Fibroblast of the aortic adventitia (primary cell): ENCODE measurements at regions not wholly inside any gene's neighbourhood (a gene's known extent, or its start where the extent isn't known, plus 50 kb on each side); places are given as distances from the start of the nearest gene placed in this dataset.

Experiments
- DNase-seq: peaks from one replicate; pipeline ENCODE4 v3.0.0-alpha.2; 2010; ENCODE audit warnings: low read depth
- H3K4me3 ChIP-seq: 2 replicates; pipeline ENCODE4 v1.5.1; 2011; ENCODE audit warnings: low read depth, mild to moderate bottlenecking, control low read depth, low read length, moderate library complexity
- TF ChIP-seq, protein P1 (sequence below): IDR thresholded peaks from 2 replicates; pipeline ENCODE4 v1.5.1; 2011; ENCODE audit warnings: mild to moderate bottlenecking, low read length, control low read depth, inconsistent platforms; ENCODE audit not compliant: insufficient read depth

DNA sequence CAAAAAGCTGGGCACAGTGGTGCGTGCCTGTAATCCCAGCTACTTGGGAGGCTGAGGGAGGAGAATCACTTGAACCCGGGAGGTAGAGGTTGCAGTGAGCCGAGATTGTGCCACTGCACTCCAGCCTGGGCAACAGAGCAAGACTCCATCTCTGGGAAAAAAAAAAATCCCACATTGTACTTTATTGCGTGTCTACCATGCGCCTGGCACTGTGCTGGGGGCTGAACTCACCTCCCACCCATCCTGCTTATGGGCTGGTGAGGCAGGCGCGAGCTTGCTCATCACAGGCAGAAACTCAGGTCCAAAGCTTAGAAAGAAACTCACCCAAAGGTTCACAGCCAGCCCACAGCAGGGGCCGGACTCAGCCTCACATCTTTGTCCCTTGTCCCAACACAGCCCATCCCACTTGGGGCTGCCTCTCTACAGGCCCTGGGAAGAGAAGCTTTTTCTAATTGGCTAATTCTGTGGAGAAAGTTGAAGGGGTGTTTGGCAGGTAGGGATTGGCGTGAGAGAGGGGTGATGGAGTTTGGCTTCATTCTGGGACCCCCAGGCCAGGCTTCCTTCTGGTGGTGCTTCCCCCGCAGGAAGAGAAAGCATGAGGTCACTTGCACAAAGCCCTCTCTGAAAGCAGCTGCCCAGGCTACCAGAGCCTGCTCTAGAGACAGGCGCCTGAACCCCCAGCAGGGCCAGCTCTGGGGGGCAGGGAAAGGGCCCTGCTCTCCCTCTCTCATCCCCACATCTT, 122.6 kb upstream of the SMAD3 start:
- H3K4me3 ChIP-seq: no peak overlapping the region
- TF ChIP-seq, protein P1, sequence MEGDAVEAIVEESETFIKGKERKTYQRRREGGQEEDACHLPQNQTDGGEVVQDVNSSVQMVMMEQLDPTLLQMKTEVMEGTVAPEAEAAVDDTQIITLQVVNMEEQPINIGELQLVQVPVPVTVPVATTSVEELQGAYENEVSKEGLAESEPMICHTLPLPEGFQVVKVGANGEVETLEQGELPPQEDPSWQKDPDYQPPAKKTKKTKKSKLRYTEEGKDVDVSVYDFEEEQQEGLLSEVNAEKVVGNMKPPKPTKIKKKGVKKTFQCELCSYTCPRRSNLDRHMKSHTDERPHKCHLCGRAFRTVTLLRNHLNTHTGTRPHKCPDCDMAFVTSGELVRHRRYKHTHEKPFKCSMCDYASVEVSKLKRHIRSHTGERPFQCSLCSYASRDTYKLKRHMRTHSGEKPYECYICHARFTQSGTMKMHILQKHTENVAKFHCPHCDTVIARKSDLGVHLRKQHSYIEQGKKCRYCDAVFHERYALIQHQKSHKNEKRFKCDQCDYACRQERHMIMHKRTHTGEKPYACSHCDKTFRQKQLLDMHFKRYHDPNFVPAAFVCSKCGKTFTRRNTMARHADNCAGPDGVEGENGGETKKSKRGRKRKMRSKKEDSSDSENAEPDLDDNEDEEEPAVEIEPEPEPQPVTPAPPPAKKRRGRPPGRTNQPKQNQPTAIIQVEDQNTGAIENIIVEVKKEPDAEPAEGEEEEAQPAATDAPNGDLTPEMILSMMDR: no peak
- no peak for DNase-seq

DNA sequence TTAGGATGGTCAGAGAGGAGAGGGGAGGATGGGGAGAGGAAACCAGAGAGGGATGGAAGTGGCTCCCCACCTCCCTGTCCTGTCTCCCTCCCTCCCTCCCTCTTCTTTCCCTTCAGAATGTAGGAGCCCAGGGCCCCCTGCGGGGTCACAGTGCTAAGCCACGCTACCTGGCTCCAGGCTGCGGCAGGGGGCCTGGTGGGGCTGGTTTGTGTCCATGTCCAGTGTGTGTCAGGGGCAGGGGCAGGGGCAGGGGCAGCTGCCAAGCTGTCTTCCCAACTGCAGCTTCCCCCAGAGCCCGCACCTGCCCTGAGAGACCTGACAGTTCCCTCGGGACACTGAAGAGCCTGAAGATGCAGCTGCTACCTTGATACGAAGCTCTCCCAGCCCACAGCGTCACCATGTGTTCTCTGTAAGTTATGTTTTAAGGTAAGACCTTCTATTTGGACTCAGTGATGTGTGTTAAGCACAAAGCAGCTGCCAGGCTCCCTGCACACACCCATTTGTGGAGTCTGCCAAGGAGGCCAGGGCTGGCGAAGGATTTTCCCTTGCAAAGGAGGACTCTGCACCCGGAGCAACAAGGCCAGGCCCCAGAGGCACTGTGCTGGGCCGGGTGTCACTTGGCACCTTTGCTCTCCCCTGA, 121.8 kb upstream of the SMAD3 start:
- no peak for DNase-seq
- no peak overlapping the region for H3K4me3 ChIP-seq
- TF ChIP-seq, protein P1: no peak

DNA sequence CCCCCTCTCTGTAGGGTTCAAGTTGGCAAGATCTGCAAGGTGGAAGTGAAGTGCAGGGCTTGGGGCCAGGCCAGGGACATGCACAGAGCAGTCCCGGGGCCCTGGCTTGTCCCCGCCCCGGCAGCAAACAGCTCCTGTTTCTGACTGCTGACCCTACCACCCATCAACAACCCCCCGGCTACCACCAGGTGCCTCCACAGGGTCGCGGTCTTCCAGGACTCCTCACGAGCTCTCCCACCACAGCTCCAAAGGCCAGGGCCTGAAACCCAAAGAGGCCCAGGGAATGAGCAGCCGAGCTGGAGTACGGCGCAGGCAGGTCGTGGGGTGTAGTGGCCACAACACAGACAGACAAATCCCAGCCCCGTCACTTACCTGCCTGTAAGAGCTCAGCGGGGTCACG, 121.3 kb upstream of the SMAD3 start:
- H3K4me3 ChIP-seq: no peak overlapping the region
- DNase-seq: no peak
- TF ChIP-seq, protein P1: no peak

DNA sequence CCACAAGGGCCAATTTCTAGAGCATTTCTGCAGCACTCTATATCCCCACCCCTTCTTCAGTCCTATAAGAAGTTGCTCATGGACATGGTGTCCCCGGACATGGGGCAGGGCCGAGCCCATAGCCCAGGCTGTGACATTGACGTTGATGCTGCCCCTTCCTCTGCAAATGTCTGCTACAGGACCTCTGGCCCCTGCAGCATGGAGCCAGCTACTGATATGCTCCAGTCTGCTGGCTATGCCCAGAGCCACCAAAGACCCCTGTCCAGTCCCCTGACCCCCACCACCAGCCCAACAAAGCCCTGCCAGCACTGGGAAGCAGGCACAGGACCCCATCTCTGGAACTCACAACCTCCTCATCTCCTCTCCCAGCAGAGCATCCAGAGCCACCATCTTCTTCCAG, 120.1 kb upstream of the SMAD3 start:
- TF ChIP-seq, protein P1: no peak
- no peak for DNase-seq
- no peak overlapping the region for H3K4me3 ChIP-seq

DNA sequence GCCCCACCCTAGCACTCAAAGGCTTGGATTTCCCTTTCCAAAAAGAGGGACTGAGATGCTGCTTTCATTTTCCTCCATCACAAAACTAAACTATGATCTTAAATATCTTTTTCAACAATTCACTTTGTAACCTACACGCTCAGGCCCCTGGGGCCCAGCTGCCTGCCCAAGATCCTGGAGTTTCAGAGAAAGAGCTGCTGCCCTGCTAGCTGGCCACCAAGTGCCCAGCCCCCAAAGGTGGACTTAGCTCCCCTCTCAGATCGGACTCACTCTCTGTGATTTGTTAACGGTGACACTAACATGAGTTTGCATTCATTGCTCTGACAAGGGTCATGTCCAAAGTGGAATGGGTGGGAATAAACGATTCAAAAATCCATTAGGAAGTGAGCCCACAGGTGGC, 119.6 kb upstream of the SMAD3 start:
- DNase-seq: no peak
- TF ChIP-seq, protein P1: no peak
- H3K4me3 ChIP-seq: no peak overlapping the region

DNA sequence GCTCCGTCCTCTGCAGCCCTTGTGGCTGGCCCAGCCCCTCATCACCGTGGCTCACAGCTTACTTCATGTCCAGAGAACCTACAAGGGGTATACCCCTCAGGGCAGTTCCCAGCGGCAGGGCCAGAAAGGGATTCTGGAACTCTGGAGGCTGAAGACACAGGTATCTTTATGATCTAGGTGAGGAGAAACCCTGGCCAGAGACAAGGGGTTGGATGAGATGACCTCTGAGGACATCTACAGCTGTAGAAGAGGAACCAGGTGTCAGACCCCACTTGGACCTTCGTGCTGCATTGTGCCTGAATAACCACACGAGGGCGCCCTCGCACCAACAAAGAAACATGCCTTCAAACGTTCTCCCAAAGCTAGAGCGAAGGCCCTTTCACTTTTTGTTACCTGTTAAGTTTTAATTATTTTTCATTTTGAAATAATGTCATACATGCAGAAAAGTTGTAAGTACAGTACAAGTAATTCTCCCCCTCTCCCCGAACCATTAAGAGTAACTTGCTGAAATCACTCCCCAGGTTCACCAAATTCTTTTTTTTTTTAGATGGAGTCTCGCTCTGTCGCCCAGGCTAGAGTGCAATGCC, 118.7 kb upstream of the SMAD3 start:
- DNase-seq: peak; percentile 77
- TF ChIP-seq, protein P1: peak; percentile 85
- no peak overlapping the region for H3K4me3 ChIP-seq
